H1 (cell line): ENCODE measurements at regions not wholly inside any gene's neighbourhood (a gene's known extent, or its start where the extent isn't known, plus 50 kb on each side); places are given as distances from the start of the nearest gene placed in this dataset.

ENCODE experiments used
- CTCF ChIA-PET: fragments of 300-600 bp; sonication (Branson Sonifier 250); formaldehyde crosslinking; loops from one replicate; lab custom pipeline; 2021; ENCODE audit not compliant: partially characterized antibody; lab: Charles Lee
- POLR2A ChIA-PET: fragments of 300-600 bp; sonication (Branson Sonifier 250); formaldehyde crosslinking; loops from one replicate; lab custom pipeline; 2021; ENCODE audit warnings: inconsistent platforms; ENCODE audit not compliant: partially characterized antibody; lab: Charles Lee
- DNase-seq, 2 experiments: peaks; one replicate each; pipeline versions ENCODE4 v3.0.0 to v3.0.0-alpha.2; 2010 to 2022; ENCODE audit warnings: low spot score in 2 of 2, low read depth in 1 of 2, mixed read lengths in 1 of 2
- FAIRE-seq: peaks from 2 replicates; lab custom pipeline; 2011; peaks lifted over from hg19 to GRCh38; lab: Jason Lieb, UNC
- H2AFZ ChIP-seq: 2 replicates; pipeline ENCODE4 v1.8.1; 2012; ENCODE audit warnings: low read length, inconsistent platforms
- H2AK5ac ChIP-seq: 2 replicates; pipeline ENCODE4 v1.6.1; 2013; ENCODE audit warnings: low read depth, low read length
- H2BK120ac ChIP-seq: replicated peaks from 2 replicates; pipeline ENCODE3; 2013; ENCODE audit warnings: low read depth, low read length, inconsistent platforms
- H2BK12ac ChIP-seq: 2 replicates; pipeline ENCODE4 v1.6.1; 2013; ENCODE audit warnings: low read depth, low read length
- H2BK15ac ChIP-seq: 2 replicates; pipeline ENCODE4 v1.6.1; 2013; ENCODE audit warnings: low read length
- H2BK20ac ChIP-seq: 2 replicates; pipeline ENCODE4 v1.6.1; 2013; ENCODE audit warnings: low read length
- H2BK5ac ChIP-seq: 2 replicates; pipeline ENCODE4 v1.6.1; 2013; ENCODE audit warnings: low read depth, low read length
- H3K14ac ChIP-seq: 2 replicates; pipeline ENCODE4 v1.6.1; 2013; ENCODE audit warnings: inconsistent platforms; ENCODE audit not compliant: insufficient read length
- H3K18ac ChIP-seq: 2 replicates; pipeline ENCODE4 v1.6.1; 2013; ENCODE audit warnings: low read length; ENCODE audit errors: extremely low read depth
- H3K23ac ChIP-seq: 2 replicates; pipeline ENCODE4 v1.6.1; 2013; ENCODE audit warnings: inconsistent platforms; ENCODE audit not compliant: insufficient read length
- H3K23me2 ChIP-seq: 2 replicates; pipeline ENCODE4 v1.6.1; 2013; ENCODE audit warnings: low read depth, low read length
- H3K27ac ChIP-seq: 2 replicates; pipeline ENCODE4 v1.6.1; 2011; ENCODE audit warnings: low read depth, low read length, inconsistent platforms
- H3K27me3 ChIP-seq, 4 experiments: replicated peaks in 1 of 4; 1 replicate in 1 of 4; 2 replicates in 3 of 4; pipeline versions ENCODE4 v1.6.1 to v1.8.1; 2011 to 2013; ENCODE audit warnings: low read length in 3 of 4, mild to moderate bottlenecking in 3 of 4, inconsistent platforms in 2 of 4, mixed read lengths in 2 of 4, moderate library complexity in 1 of 4; ENCODE audit not compliant: control insufficient read depth in 3 of 4, insufficient read depth in 3 of 4; ENCODE audit errors: extremely low read depth in 1 of 4
- H3K36me3 ChIP-seq, 4 experiments: 2 replicates each; pipeline versions ENCODE4 v1.6.1 to v1.8.1; 2011 to 2013; ENCODE audit warnings: mild to moderate bottlenecking in 4 of 4, low read length in 3 of 4, moderate library complexity in 2 of 4, control low read depth in 1 of 4, inconsistent platforms in 1 of 4; ENCODE audit not compliant: insufficient read depth in 4 of 4, control insufficient read depth in 2 of 4
- H3K4ac ChIP-seq: replicated peaks from 2 replicates; pipeline ENCODE3; 2013; ENCODE audit warnings: low read length, low read depth, mixed read lengths, inconsistent platforms; ENCODE audit not compliant: insufficient read length
- H3K4me1 ChIP-seq, 4 experiments: replicated peaks in 1 of 4; 1 replicate in 1 of 4; 2 replicates in 3 of 4; pipeline versions ENCODE4 v1.6.1 to v1.8.1; 2011 to 2013; ENCODE audit warnings: low read length in 3 of 4, inconsistent platforms in 2 of 4, mixed read lengths in 1 of 4; ENCODE audit not compliant: insufficient read depth in 4 of 4, control insufficient read depth in 3 of 4
- H3K4me2 ChIP-seq, 2 experiments: 2 replicates each; pipeline versions ENCODE4 v1.6.1 to v1.8.1; 2011 to 2013; ENCODE audit warnings: low read depth in 2 of 2, low read length in 2 of 2, control low read depth in 1 of 2, inconsistent platforms in 1 of 2, mild to moderate bottlenecking in 1 of 2; ENCODE audit not compliant: insufficient read depth in 1 of 2
- H3K4me3 ChIP-seq, 4 experiments: fragments of 200-600, 300-600 bp in 1 of 4; sonication (generic), shearing (Covaris generic), sonication (Bioruptor Twin) in 1 of 4; 2 replicates each; pipeline versions ENCODE4 v1.5.1 to v1.8.1; 2011 to 2016; ENCODE audit warnings: low read length in 4 of 4, low read depth in 3 of 4, control low read depth in 2 of 4, inconsistent platforms in 2 of 4, mild to moderate bottlenecking in 2 of 4, mixed read lengths in 1 of 4, moderate library complexity in 1 of 4; ENCODE audit not compliant: insufficient read depth in 2 of 4; ENCODE audit errors: extremely low read depth in 1 of 4
- H3K56ac ChIP-seq: replicated peaks from 2 replicates; pipeline ENCODE3; 2013; ENCODE audit warnings: low read depth, mild to moderate bottlenecking, mixed read lengths, low read length, inconsistent platforms; ENCODE audit not compliant: insufficient read length
- H3K79me1 ChIP-seq: 2 replicates; pipeline ENCODE4 v1.6.1; 2013; ENCODE audit warnings: low read depth, low read length, control low read depth
- H3K79me2 ChIP-seq, 2 experiments: 2 replicates each; pipeline versions ENCODE4 v1.6.1 to v1.8.1; 2012 to 2013; ENCODE audit warnings: low read length in 2 of 2, mild to moderate bottlenecking in 2 of 2, inconsistent platforms in 1 of 2; ENCODE audit not compliant: insufficient read depth in 2 of 2, control insufficient read depth in 1 of 2
- H3K9ac ChIP-seq, 4 experiments: replicated peaks in 1 of 4; 1 replicate in 1 of 4; 2 replicates in 3 of 4; pipeline versions ENCODE4 v1.6.1 to v1.8.1; 2011 to 2013; ENCODE audit warnings: low read depth in 3 of 4, low read length in 3 of 4, control low read depth in 2 of 4, mild to moderate bottlenecking in 2 of 4, moderate library complexity in 2 of 4, inconsistent platforms in 1 of 4; ENCODE audit errors: extremely low read depth in 1 of 4
- H3K9me3 ChIP-seq, 2 experiments: 2 replicates each; pipeline versions ENCODE4 v1.6.1 to v1.8.1; 2012 to 2013; ENCODE audit warnings: mild to moderate bottlenecking in 2 of 2, moderate library complexity in 2 of 2, control low read depth in 1 of 2, inconsistent platforms in 1 of 2, low read depth in 1 of 2, low read length in 1 of 2, mixed read lengths in 1 of 2; ENCODE audit not compliant: insufficient read depth in 2 of 2
- H4K20me1 ChIP-seq, 2 experiments: replicated peaks in 1 of 2; 2 replicates each; pipeline versions ENCODE3 to v1.8.1; 2011 to 2013; ENCODE audit warnings: inconsistent platforms in 2 of 2, low read length in 2 of 2, mild to moderate bottlenecking in 1 of 2; ENCODE audit not compliant: insufficient read depth in 2 of 2, control insufficient read depth in 1 of 2
- H4K5ac ChIP-seq: 2 replicates; pipeline ENCODE4 v1.6.1; 2013; ENCODE audit warnings: low read length, low read depth, mixed read lengths, inconsistent platforms; ENCODE audit not compliant: insufficient read length
- H4K8ac ChIP-seq: 2 replicates; pipeline ENCODE4 v1.8.0; 2013; ENCODE audit warnings: mild to moderate bottlenecking, moderate library complexity, low read length, inconsistent platforms; ENCODE audit not compliant: insufficient read depth; ENCODE audit errors: extremely low read depth
- H4K91ac ChIP-seq: replicated peaks from 2 replicates; pipeline ENCODE3; 2013; ENCODE audit warnings: low read length, mixed read lengths, inconsistent platforms; ENCODE audit not compliant: insufficient read length
- BRCA1 ChIP-seq: IDR thresholded peaks from 2 replicates; pipeline ENCODE4 v1.6.1; 2012; ENCODE audit warnings: low read depth, low read length, improper control_type of control experiment
- CTBP2 ChIP-seq: IDR thresholded peaks from 2 replicates; pipeline ENCODE4 v1.7.0; 2011; ENCODE audit warnings: borderline replicate concordance, mild to moderate bottlenecking, moderate library complexity, mixed read lengths, low read length; ENCODE audit not compliant: insufficient read depth, insufficient read length
- GTF2F1 ChIP-seq: IDR thresholded peaks from 2 replicates; pipeline ENCODE4 v1.6.1; 2012; ENCODE audit warnings: low read depth, low read length, improper control_type of control experiment, borderline replicate concordance
- HDAC2 ChIP-seq, 2 experiments: fragments of 300-600 bp in 1 of 2; sonication (generic) in 1 of 2; IDR thresholded peaks; 2 replicates each; pipeline ENCODE4 v1.6.1; 2011 to 2012; ENCODE audit warnings: low read depth in 2 of 2, low read length in 2 of 2, mild to moderate bottlenecking in 2 of 2, moderate library complexity in 2 of 2, borderline replicate concordance in 1 of 2, inconsistent platforms in 1 of 2
- KDM1A ChIP-seq: fragments of 200-600, 300-600 bp; sonication (generic); IDR thresholded peaks from 2 replicates; pipeline ENCODE4 v1.7.1; 2016; ENCODE audit warnings: mild to moderate bottlenecking, low read length, borderline replicate concordance
- PHF8 ChIP-seq: fragments of 200-600 bp; sonication (generic); conservative IDR thresholded peaks from 2 replicates; pipeline ENCODE4 v1.7.1; 2012; ENCODE audit warnings: low read depth, mild to moderate bottlenecking, inconsistent platforms, low read length, moderate library complexity
- RNF2 ChIP-seq: fragments of 200-900, 300-1000 bp; sonication (generic); IDR thresholded peaks from 2 replicates; pipeline ENCODE4 v1.7.1; 2016; ENCODE audit warnings: borderline replicate concordance, low read depth, mild to moderate bottlenecking, antibody characterized with exemption, low read length; ENCODE audit not compliant: poor library complexity, severe bottlenecking; ENCODE audit errors: missing control alignments
- TCF12 ChIP-seq: IDR thresholded peaks from 2 replicates; pipeline ENCODE4 v1.6.1; 2011; ENCODE audit warnings: low read depth, mild to moderate bottlenecking, low read length
- WGBS, 2 experiments: shearing (Covaris generic) in 1 of 2; methylation state at CpG; one replicate each; pipeline versions ENCODE4 v1.1.6 to v1.1.7; 2013 to 2015; ENCODE audit warnings: low lambda C conversion rate in 2 of 2, mixed read lengths in 2 of 2, inconsistent platforms in 1 of 2, low coverage in 1 of 2, missing lambda C conversion rate in 1 of 2; ENCODE audit not compliant: insufficient replicate concordance in 2 of 2, insufficient coverage in 1 of 2, insufficient read length in 1 of 2; ENCODE audit errors: extremely low coverage in 1 of 2, missing lambda C conversion rate in 1 of 2; 5-methylcytosine and 5-hydroxymethylcytosine counted together
- TF ChIP-seq, protein P1 (sequence below): IDR thresholded peaks from 2 replicates; pipeline ENCODE4 v1.6.1; 2011; ENCODE audit warnings: low read depth, mild to moderate bottlenecking, low read length; ENCODE audit not compliant: insufficient read depth

- H3K79me1 ChIP-seq, result no peaks in the 10 kb centered on the region
- DNase-seq (no peak), FAIRE-seq (no peak)
- H3K4me3 ChIP-seq, result no peak overlapping the region
- 87% methylated on average over 2 of the region's 2 CpGs; no CpG with 5 or more reads in 1 of the 2 experiments for WGBS, 2 experiments
- no peak overlapping the region for H2BK20ac ChIP-seq
- H3K23me2 ChIP-seq, result no peaks in the 10 kb centered on the region
- no peaks in the 10 kb centered on the region for H4K20me1 ChIP-seq
- H3K9me3 ChIP-seq, result no peaks in the 10 kb centered on the region
- no peak overlapping the region for H3K18ac ChIP-seq
- H2BK120ac ChIP-seq, result no peak overlapping the region
- no peak for TF ChIP-seq CTBP2
- TF ChIP-seq KDM1A, result no peak
- TF ChIP-seq RNF2, result no peak
- TF ChIP-seq BRCA1, result no peak
- no peak for TF ChIP-seq GTF2F1
- no peak for TF ChIP-seq TCF12
- no peak for TF ChIP-seq PHF8
- TF ChIP-seq HDAC2 (IDR thresholded peaks at IDR 0.05; ENCODE audit: borderline replicate concordance in 1 of 2, low read depth in 2 of 2, low read length in 2 of 2), result no peak
- TF ChIP-seq, protein P1, sequence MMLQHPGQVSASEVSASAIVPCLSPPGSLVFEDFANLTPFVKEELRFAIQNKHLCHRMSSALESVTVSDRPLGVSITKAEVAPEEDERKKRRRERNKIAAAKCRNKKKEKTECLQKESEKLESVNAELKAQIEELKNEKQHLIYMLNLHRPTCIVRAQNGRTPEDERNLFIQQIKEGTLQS, result no peak
- H2BK12ac ChIP-seq, result no peak overlapping the region
- H2AK5ac ChIP-seq, result no peak overlapping the region
- no peak overlapping the region for H2BK15ac ChIP-seq
- no peak overlapping the region for H3K4me2 ChIP-seq
- POLR2A ChIA-PET, result no interaction called here
- no peak overlapping the region for H3K23ac ChIP-seq
- H2AFZ ChIP-seq, result no peak overlapping the region
- H2BK5ac ChIP-seq, result no peak overlapping the region
- no peak overlapping the region for H4K5ac ChIP-seq
- H3K4ac ChIP-seq, result no peak overlapping the region
- no peaks in the 10 kb centered on the region for H3K4me1 ChIP-seq
- H3K27me3 ChIP-seq, result no peaks in the 10 kb centered on the region
- H4K91ac ChIP-seq, result no peak overlapping the region
- H3K79me2 ChIP-seq, result no peaks in the 10 kb centered on the region
- no peak overlapping the region for H4K8ac ChIP-seq
- CTCF ChIA-PET, result no interaction called here
- H3K9ac ChIP-seq, result no peak overlapping the region
- H3K56ac ChIP-seq, result no peak overlapping the region
- H3K36me3 ChIP-seq, result no peaks in the 10 kb centered on the region
- no peak overlapping the region for H3K27ac ChIP-seq
- H3K14ac ChIP-seq, result no peak overlapping the region
Observed at GRCh38 chr9:12903316-12903715, 128.5 kb downstream of the LURAP1L start.
